Panc1 (cell line): ENCODE measurements at regions not wholly inside any gene's neighbourhood (a gene's known extent, or its start where the extent isn't known, plus 50 kb on each side); places are given as distances from the start of the nearest gene placed in this dataset.

Experiments
- POLR2AphosphoS5 ChIP-seq: IDR thresholded peaks from 2 replicates; pipeline ENCODE4 v1.6.1; 2012; ENCODE audit warnings: mild to moderate bottlenecking, low read depth, low read length, moderate library complexity
- TCF7L2 ChIP-seq: IDR thresholded peaks from 2 replicates; pipeline ENCODE4 v1.6.1; 2011; ENCODE audit warnings: mild to moderate bottlenecking, low read depth, low read length, inconsistent platforms
- TF ChIP-seq, protein P1 (sequence below): fragments of 450-650 bp; IDR thresholded peaks from 2 replicates; pipeline ENCODE4 v1.5.1; 2017; ENCODE audit warnings: mild to moderate bottlenecking
- TF ChIP-seq, protein P2 (sequence below), 2 experiments: IDR thresholded peaks; 2 replicates each; pipeline ENCODE4 v1.6.1; 2011 to 2012; ENCODE audit warnings: low read depth in 2 of 2, control low read depth in 1 of 2, low read length in 1 of 2, mild to moderate bottlenecking in 1 of 2, moderate library complexity in 1 of 2; ENCODE audit not compliant: insufficient read depth in 1 of 2

DNA sequence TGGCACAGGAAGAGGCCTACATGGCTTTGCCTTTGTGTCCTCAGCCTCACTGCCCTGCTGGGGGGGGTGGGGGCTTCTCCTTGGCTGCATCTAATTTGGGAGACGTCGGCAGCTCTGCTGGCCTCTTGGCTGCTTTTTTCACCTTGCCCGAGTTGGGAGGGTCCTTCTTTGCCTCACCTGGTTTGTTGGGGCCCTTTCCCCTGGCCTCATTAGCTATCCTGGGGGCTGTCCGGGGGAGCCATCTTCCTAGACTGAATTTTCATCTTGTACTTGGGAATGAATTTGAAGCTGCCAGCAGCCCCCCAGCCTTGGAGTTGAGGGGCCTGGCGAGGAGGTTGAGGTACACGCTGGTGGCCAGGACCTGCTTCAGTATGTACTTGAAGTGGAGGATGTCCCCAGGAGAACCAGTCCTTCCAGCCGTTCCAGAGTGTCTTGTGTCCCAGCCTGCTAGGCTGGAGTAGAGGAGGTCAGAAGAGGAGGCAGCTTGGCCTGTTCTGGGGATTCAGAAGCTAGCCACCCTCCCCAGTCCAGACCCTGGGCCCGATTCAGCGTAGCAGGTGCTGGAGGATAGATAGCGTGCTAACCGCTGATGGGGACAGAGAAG is 70.7 kb upstream of the VASH1 start:
- TF ChIP-seq, protein P1, sequence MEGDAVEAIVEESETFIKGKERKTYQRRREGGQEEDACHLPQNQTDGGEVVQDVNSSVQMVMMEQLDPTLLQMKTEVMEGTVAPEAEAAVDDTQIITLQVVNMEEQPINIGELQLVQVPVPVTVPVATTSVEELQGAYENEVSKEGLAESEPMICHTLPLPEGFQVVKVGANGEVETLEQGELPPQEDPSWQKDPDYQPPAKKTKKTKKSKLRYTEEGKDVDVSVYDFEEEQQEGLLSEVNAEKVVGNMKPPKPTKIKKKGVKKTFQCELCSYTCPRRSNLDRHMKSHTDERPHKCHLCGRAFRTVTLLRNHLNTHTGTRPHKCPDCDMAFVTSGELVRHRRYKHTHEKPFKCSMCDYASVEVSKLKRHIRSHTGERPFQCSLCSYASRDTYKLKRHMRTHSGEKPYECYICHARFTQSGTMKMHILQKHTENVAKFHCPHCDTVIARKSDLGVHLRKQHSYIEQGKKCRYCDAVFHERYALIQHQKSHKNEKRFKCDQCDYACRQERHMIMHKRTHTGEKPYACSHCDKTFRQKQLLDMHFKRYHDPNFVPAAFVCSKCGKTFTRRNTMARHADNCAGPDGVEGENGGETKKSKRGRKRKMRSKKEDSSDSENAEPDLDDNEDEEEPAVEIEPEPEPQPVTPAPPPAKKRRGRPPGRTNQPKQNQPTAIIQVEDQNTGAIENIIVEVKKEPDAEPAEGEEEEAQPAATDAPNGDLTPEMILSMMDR = no peak
- TF ChIP-seq, protein P2, sequence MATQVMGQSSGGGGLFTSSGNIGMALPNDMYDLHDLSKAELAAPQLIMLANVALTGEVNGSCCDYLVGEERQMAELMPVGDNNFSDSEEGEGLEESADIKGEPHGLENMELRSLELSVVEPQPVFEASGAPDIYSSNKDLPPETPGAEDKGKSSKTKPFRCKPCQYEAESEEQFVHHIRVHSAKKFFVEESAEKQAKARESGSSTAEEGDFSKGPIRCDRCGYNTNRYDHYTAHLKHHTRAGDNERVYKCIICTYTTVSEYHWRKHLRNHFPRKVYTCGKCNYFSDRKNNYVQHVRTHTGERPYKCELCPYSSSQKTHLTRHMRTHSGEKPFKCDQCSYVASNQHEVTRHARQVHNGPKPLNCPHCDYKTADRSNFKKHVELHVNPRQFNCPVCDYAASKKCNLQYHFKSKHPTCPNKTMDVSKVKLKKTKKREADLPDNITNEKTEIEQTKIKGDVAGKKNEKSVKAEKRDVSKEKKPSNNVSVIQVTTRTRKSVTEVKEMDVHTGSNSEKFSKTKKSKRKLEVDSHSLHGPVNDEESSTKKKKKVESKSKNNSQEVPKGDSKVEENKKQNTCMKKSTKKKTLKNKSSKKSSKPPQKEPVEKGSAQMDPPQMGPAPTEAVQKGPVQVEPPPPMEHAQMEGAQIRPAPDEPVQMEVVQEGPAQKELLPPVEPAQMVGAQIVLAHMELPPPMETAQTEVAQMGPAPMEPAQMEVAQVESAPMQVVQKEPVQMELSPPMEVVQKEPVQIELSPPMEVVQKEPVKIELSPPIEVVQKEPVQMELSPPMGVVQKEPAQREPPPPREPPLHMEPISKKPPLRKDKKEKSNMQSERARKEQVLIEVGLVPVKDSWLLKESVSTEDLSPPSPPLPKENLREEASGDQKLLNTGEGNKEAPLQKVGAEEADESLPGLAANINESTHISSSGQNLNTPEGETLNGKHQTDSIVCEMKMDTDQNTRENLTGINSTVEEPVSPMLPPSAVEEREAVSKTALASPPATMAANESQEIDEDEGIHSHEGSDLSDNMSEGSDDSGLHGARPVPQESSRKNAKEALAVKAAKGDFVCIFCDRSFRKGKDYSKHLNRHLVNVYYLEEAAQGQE (IDR thresholded peaks at IDR 0.05; ENCODE audit: insufficient read depth in 1 of 2, low read depth in 2 of 2, low read length in 1 of 2) = no peak
- TF ChIP-seq POLR2AphosphoS5 (no peak), TCF7L2 (no peak)
